Right lung (tissue), 2 donors: ENCODE measurements at regions not wholly inside any gene's neighbourhood (a gene's known extent, or its start where the extent isn't known, plus 50 kb on each side); places are given as distances from the start of the nearest gene placed in this dataset.

Experiments used
- DNase-seq, 2 donors: peaks; one replicate each; pipeline ENCODE4 v3.0.0-alpha.2; 2013

- no peak for DNase-seq
Measured at GRCh38 chr9:85155352-85155751, 485.8 kb downstream of the NTRK2 start.

GRCh38 chr9:85151741-85152140, 482.2 kb downstream of the NTRK2 start:
- DNase-seq: no peak

GRCh38 chr9:85151162-85151561, 481.6 kb downstream of the NTRK2 start:
- no peak for DNase-seq

- no peak for DNase-seq
Measured at GRCh38 chr9:85147046-85147640, 477.6 kb downstream of the NTRK2 start.

- DNase-seq: no peak
Measured at GRCh38 chr9:85142968-85143367, 473.4 kb downstream of the NTRK2 start.

GRCh38 chr9:85142496-85142911, 473.0 kb downstream of the NTRK2 start:
- peak; percentile 13 to 14 for DNase-seq

- no peak for DNase-seq
Measured at GRCh38 chr9:85137696-85138095, 468.2 kb downstream of the NTRK2 start.

GRCh38 chr9:85136987-85137386, 467.5 kb downstream of the NTRK2 start:
- DNase-seq: no peak

GRCh38 chr9:85136507-85136906, 467.0 kb downstream of the NTRK2 start:
- DNase-seq: no peak

- DNase-seq: no peak
Measured at GRCh38 chr9:85130764-85131163, 461.2 kb downstream of the NTRK2 start.

GRCh38 chr9:85130260-85130659, 460.7 kb downstream of the NTRK2 start:
- no peak for DNase-seq

GRCh38 chr9:85129514-85129913, 460.0 kb downstream of the NTRK2 start:
- DNase-seq: no peak

GRCh38 chr9:85118990-85119755, 449.6 kb downstream of the NTRK2 start:
- no peak for DNase-seq

GRCh38 chr9:85117831-85118230, 448.3 kb downstream of the NTRK2 start:
- DNase-seq: no peak

GRCh38 chr9:85115473-85115872, 445.9 kb downstream of the NTRK2 start:
- no peak for DNase-seq

- no peak for DNase-seq
Measured at GRCh38 chr9:85114799-85115198, 445.3 kb downstream of the NTRK2 start.

GRCh38 chr9:85112933-85113418, 443.4 kb downstream of the NTRK2 start:
- DNase-seq: no peak

- DNase-seq: no peak
Measured at GRCh38 chr9:85112391-85112790, 442.9 kb downstream of the NTRK2 start.

- no peak for DNase-seq
Measured at GRCh38 chr9:85108746-85109145, 439.2 kb downstream of the NTRK2 start.

GRCh38 chr9:85108229-85108628, 438.7 kb downstream of the NTRK2 start:
- no peak for DNase-seq

GRCh38 chr9:85089188-85089969, 419.9 kb downstream of the NTRK2 start:
- no peak for DNase-seq

GRCh38 chr9:85081963-85082362, 412.4 kb downstream of the NTRK2 start:
- no peak for DNase-seq

GRCh38 chr9:85079349-85079748, 409.8 kb downstream of the NTRK2 start:
- DNase-seq: no peak
